HFFc6 (cell line): ENCODE measurements at regions not wholly inside any gene's neighbourhood (a gene's known extent, or its start where the extent isn't known, plus 50 kb on each side); places are given as distances from the start of the nearest gene placed in this dataset.

Experiments
- DNase-seq: peaks from one replicate; pipeline ENCODE4 v3.0.0-alpha.2; 2018
- H3K27ac Mint-ChIP-seq: 2 replicates; pipeline ENCODE4 v1.8.0; 2020; ENCODE audit warnings: mild to moderate bottlenecking, mixed read lengths
- H3K27me3 Mint-ChIP-seq: 2 replicates; pipeline ENCODE4 v1.8.0; 2021; ENCODE audit warnings: mild to moderate bottlenecking, moderate library complexity, mixed read lengths; ENCODE audit not compliant: insufficient read depth
- H3K36me3 Mint-ChIP-seq: 2 replicates; pipeline ENCODE4 v1.8.0; 2021; ENCODE audit warnings: low read depth, mixed read lengths
- H3K4me1 Mint-ChIP-seq: 2 replicates; pipeline ENCODE4 v1.8.0; 2020; ENCODE audit warnings: low read depth, mixed read lengths
- H3K4me3 Mint-ChIP-seq: 2 replicates; pipeline ENCODE4 v1.8.0; 2020; ENCODE audit warnings: mild to moderate bottlenecking, moderate library complexity, mixed read lengths
- H3K9me3 Mint-ChIP-seq: 2 replicates; pipeline ENCODE4 v1.8.0; 2020; ENCODE audit warnings: mild to moderate bottlenecking, mixed read lengths
- CTCF ChIP-seq: fragments of 200-600 bp; sonication (generic); IDR thresholded peaks from 2 replicates; pipeline ENCODE4 v1.5.0; 2021; ENCODE audit warnings: antibody characterized with exemption, mild to moderate bottlenecking

- no peaks in the 10 kb centered on the region for H3K9me3 Mint-ChIP-seq
- H3K4me1 Mint-ChIP-seq = no peaks in the 10 kb centered on the region
- no peak overlapping the region for H3K27ac Mint-ChIP-seq
- no peaks in the 10 kb centered on the region for H3K36me3 Mint-ChIP-seq
- H3K4me3 Mint-ChIP-seq = no peak overlapping the region
- peaks cover 8% of the 10 kb centered on the region; the same call in 1 of the 2 replicates for H3K27me3 Mint-ChIP-seq
- no peak for TF ChIP-seq CTCF
- no peak for DNase-seq
Observed at GRCh38 chr1:169053196-169053595, 53.3 kb upstream of the ATP1B1 start.
